PC-9 (cell line): ENCODE measurements at regions not wholly inside any gene's neighbourhood (a gene's known extent, or its start where the extent isn't known, plus 50 kb on each side); places are given as distances from the start of the nearest gene placed in this dataset.

Source experiments
- EZH2 ChIP-seq: fragments of 200-600 bp; sonication (generic); IDR thresholded peaks from 2 replicates; pipeline ENCODE4 v1.8.0; 2017; ENCODE audit warnings: antibody characterized with exemption, low read depth
- TF ChIP-seq, protein P1 (sequence below): fragments of 200-600 bp; sonication (generic); conservative IDR thresholded peaks from 2 replicates; pipeline ENCODE4 v1.6.1; 2017; ENCODE audit warnings: mixed run types, antibody characterized with exemption, mild to moderate bottlenecking, moderate library complexity

- TF ChIP-seq, protein P1, sequence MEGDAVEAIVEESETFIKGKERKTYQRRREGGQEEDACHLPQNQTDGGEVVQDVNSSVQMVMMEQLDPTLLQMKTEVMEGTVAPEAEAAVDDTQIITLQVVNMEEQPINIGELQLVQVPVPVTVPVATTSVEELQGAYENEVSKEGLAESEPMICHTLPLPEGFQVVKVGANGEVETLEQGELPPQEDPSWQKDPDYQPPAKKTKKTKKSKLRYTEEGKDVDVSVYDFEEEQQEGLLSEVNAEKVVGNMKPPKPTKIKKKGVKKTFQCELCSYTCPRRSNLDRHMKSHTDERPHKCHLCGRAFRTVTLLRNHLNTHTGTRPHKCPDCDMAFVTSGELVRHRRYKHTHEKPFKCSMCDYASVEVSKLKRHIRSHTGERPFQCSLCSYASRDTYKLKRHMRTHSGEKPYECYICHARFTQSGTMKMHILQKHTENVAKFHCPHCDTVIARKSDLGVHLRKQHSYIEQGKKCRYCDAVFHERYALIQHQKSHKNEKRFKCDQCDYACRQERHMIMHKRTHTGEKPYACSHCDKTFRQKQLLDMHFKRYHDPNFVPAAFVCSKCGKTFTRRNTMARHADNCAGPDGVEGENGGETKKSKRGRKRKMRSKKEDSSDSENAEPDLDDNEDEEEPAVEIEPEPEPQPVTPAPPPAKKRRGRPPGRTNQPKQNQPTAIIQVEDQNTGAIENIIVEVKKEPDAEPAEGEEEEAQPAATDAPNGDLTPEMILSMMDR: no peak
- TF ChIP-seq EZH2: no peak
Measured at GRCh38 chr16:74190292-74190691, 106.3 kb upstream of the PSMD7 start.
